ENCODE measurements at regions not wholly inside any gene's neighbourhood (a gene's known extent, or its start where the extent isn't known, plus 50 kb on each side); places are given as distances from the start of the nearest gene placed in this dataset.
"Not testable (repeated sequence)": the region's sequence is repeated elsewhere in the genome, so short reads cannot be mapped to it uniquely, and the experiment has no call there.

- not testable (repeated sequence) for H3K36me3 ChIP-seq (ENCODE audit: insufficient read depth, low read length); H3K4me1 ChIP-seq (ENCODE audit: insufficient read depth, low read length); H3K9ac ChIP-seq (ENCODE audit: low read depth, low read length); H3K9me3 ChIP-seq (ENCODE audit: control insufficient read depth, insufficient read depth, low read length)
These were observed 116.6 kb downstream of the NBPF8 start for GRCh38 chr1:120531455-120531854.

GRCh38 chr1:120534361-120535047, 119.7 kb downstream of the NBPF8 start:
- not testable (repeated sequence) for H3K9me3 ChIP-seq (ENCODE audit: control insufficient read depth, insufficient read depth, low read length); H3K36me3 ChIP-seq (ENCODE audit: insufficient read depth, low read length); H3K9ac ChIP-seq (ENCODE audit: low read depth, low read length); H3K4me1 ChIP-seq (ENCODE audit: insufficient read depth, low read length)

- H3K36me3 ChIP-seq (ENCODE audit: insufficient read depth, low read length); H3K9me3 ChIP-seq (ENCODE audit: control insufficient read depth, insufficient read depth, low read length); H3K4me1 ChIP-seq (ENCODE audit: insufficient read depth, low read length); H3K9ac ChIP-seq (ENCODE audit: low read depth, low read length): not testable (repeated sequence)
These were observed 120.2 kb downstream of the NBPF8 start for GRCh38 chr1:120535052-120535451.

DNA sequence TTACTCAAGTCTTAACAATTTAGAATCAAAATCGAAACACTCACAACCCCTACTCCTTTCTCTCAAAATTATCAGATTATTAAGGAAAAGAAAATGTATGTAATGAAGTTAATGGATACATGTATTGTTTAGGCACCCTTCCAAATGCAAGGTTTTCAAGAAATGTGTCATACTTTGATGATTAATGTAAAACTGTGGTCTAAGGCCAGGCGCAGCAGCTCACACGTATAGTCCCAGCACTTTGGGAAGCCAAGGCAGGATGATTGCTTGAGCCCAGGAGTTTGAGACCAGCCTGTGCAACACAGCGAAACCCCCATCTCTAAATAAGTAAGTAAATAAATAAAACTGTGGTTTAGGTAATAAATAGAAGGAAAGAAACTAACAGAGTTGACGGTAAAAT, 126.6 kb downstream of the NBPF8 start:
- H3K4me1 ChIP-seq (ENCODE audit: insufficient read depth, low read length); H3K9me3 ChIP-seq (ENCODE audit: control insufficient read depth, insufficient read depth, low read length); H3K9ac ChIP-seq (ENCODE audit: low read depth, low read length); H3K36me3 ChIP-seq (ENCODE audit: insufficient read depth, low read length): not testable (repeated sequence)

DNA sequence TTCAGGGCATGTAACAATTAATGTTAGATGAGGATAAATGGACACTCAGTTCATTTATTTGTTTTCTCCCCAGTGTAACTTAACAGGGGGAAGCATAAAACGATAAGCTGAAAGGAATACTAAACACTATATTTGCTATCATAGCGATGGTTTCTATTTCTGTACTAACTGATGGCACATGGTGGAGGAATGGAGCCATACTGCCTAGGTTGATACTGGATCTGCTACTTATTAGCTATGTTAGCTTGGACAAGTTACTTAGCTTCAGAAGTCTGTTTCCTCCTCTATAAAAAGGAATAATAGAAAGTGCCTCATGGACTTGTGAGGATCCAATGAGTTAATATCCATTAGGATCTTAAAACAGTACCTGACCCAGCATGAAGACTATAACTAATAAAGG, 127.5 kb downstream of the NBPF8 start:
- not testable (repeated sequence) for H3K4me1 ChIP-seq (ENCODE audit: insufficient read depth, low read length); H3K9me3 ChIP-seq (ENCODE audit: control insufficient read depth, insufficient read depth, low read length); H3K9ac ChIP-seq (ENCODE audit: low read depth, low read length); H3K36me3 ChIP-seq (ENCODE audit: insufficient read depth, low read length)

- H3K36me3 ChIP-seq (ENCODE audit: insufficient read depth, low read length); H3K4me1 ChIP-seq (ENCODE audit: insufficient read depth, low read length); H3K9ac ChIP-seq (ENCODE audit: low read depth, low read length); H3K9me3 ChIP-seq (ENCODE audit: control insufficient read depth, insufficient read depth, low read length): not testable (repeated sequence)
These were observed 128.1 kb downstream of the NBPF8 start for GRCh38 chr1:120542940-120543339.

- not testable (repeated sequence) for H3K36me3 ChIP-seq (ENCODE audit: insufficient read depth, low read length); H3K9ac ChIP-seq (ENCODE audit: low read depth, low read length); H3K4me1 ChIP-seq (ENCODE audit: insufficient read depth, low read length); H3K9me3 ChIP-seq (ENCODE audit: control insufficient read depth, insufficient read depth, low read length)
These were observed 129.6 kb downstream of the NBPF8 start for GRCh38 chr1:120544434-120544833.

DNA sequence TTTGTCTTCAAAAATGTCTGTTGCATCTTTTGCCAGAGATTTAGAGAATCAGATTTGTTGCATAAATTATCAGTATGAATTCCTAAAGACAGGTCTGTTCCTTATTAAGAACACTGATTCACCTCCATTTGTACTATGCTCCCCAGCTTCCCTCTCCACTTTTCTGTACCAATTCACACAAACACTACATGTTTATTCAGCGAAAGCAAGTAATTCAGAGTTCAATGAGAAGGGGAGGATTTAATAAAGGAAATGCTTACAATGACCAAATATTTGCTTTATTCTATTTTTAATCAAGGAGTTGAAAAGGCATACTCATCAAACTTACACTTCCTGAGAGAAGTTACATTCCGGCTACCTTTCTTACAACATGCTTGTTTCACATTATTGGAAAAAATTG, 135.5 kb downstream of the NBPF8 start:
- H3K9ac ChIP-seq (ENCODE audit: low read depth, low read length); H3K4me1 ChIP-seq (ENCODE audit: insufficient read depth, low read length); H3K36me3 ChIP-seq (ENCODE audit: insufficient read depth, low read length): not testable (repeated sequence)

GRCh38 chr1:120552190-120552589, 137.4 kb downstream of the NBPF8 start:
- H3K36me3 ChIP-seq (ENCODE audit: insufficient read depth, low read length); H3K9me3 ChIP-seq (ENCODE audit: control insufficient read depth, insufficient read depth, low read length); H3K9ac ChIP-seq (ENCODE audit: low read depth, low read length); H3K4me1 ChIP-seq (ENCODE audit: insufficient read depth, low read length): not testable (repeated sequence)

More for the DNA sequence above, 135.5 kb downstream of the NBPF8 start:
- H3K9me3 ChIP-seq (ENCODE audit: control insufficient read depth, insufficient read depth, low read length): not testable (repeated sequence)

DNA sequence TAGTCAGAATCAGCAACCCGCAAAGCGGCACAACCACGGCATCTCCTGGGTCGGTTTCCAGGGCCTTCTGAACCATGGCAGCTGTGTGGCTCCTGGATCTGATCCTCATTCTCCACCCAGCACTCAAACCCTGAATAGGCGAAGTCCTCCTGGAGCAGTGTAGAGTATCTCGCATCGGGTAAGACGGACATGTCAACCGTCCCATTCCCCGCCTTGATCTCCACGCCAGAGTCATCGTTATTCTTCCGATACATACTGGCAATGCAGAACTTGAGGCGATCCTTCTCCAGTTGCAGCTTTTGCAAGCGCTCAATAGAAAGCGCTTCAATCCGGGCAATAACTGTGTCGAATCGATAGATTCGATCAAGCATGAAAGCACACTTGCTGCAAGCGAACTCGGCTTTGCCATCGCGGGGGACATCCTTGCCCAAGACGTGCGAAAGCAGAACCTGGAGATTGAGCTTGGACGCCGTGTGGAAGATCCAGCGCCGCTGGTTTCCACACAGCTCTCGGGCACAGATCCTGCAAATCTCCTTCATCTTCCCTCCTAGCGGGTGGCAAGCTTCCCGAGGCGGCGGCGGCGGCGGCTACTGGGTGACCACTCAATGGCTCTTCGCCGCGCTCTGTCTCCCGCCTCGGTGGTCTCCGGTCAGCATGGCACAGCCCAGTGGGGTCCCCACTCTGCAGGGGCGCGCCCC, 142.9 kb downstream of the NBPF8 start:
- H3K9me3 ChIP-seq (ENCODE audit: control insufficient read depth, insufficient read depth, low read length); H3K36me3 ChIP-seq (ENCODE audit: insufficient read depth, low read length); H3K4me1 ChIP-seq (ENCODE audit: insufficient read depth, low read length): not testable (repeated sequence)
- H3K9ac ChIP-seq (ENCODE audit: low read depth, low read length): peak overlapping the region; percentile 44; the same call in 1 of the 2 replicates

DNA sequence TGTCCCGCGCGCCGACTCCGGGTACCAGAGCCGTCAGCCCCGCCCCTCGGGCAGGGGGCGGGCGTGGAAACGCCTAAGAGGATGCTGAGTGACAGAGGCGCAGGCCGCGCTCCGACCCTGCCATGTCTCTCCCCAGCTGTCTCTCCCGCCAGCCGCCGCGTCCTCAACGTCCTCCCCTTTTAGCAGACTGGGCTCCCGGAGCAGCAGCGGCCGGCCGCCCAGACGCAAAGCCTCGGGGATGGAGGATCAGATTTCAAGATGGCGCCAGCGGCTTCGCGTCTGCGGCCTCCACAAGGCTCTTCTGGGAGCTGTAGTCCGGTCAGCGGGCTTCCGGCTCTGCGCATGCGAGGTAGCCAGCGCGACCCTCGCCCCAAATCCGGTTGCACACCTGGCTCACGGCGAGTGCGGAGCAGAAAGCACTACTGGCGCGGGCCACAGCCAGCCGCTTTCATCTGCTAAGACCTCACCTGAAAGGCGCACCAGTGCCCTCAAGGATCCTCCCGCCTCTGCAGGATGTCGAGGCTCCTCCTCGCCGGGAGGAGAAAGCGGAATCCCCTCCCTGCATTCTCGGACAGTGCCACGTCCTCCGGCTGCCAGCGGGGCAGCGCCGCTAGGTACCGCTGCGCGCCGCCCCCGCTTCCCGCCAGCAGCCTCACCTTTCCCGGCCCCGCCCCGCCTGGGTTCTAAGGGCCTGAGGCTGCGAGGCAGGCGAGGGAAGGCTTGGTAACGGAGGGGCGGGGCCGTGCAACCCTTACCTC, 143.6 kb downstream of the NBPF8 start:
- H3K4me1 ChIP-seq (ENCODE audit: insufficient read depth, low read length); H3K36me3 ChIP-seq (ENCODE audit: insufficient read depth, low read length); H3K9me3 ChIP-seq (ENCODE audit: control insufficient read depth, insufficient read depth, low read length): not testable (repeated sequence)
- peak overlapping the region; percentile 48; the same call in 1 of the 2 replicates for H3K9ac ChIP-seq (ENCODE audit: low read depth, low read length)

DNA sequence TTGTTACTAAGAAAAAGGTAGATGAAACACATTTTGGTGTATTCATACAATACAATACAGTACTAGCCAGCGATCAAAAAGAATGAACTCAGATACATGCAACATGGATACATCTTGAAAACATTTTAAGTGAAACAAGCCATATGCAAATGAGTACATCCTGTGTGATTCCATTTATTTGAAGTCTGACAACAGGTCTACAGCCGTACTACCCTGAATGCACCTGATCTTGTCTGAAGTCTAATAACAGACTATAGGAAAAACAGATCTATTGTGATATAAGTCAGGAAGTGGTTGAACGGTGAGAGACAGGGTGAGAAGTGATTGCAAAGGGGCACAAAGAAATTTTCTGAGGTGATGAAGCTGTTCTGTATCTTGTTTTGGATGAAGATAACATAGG, 146.9 kb downstream of the NBPF8 start:
- not testable (repeated sequence) for H3K4me1 ChIP-seq (ENCODE audit: insufficient read depth, low read length); H3K36me3 ChIP-seq (ENCODE audit: insufficient read depth, low read length)

GRCh38 chr1:120565396-120565795, 150.6 kb downstream of the NBPF8 start:
- not testable (repeated sequence) for H3K9ac ChIP-seq (ENCODE audit: low read depth, low read length); H3K4me1 ChIP-seq (ENCODE audit: insufficient read depth, low read length); H3K36me3 ChIP-seq (ENCODE audit: insufficient read depth, low read length); H3K9me3 ChIP-seq (ENCODE audit: control insufficient read depth, insufficient read depth, low read length)

More for the DNA sequence above, 146.9 kb downstream of the NBPF8 start:
- not testable (repeated sequence) for H3K9me3 ChIP-seq (ENCODE audit: control insufficient read depth, insufficient read depth, low read length); H3K9ac ChIP-seq (ENCODE audit: low read depth, low read length)

DNA sequence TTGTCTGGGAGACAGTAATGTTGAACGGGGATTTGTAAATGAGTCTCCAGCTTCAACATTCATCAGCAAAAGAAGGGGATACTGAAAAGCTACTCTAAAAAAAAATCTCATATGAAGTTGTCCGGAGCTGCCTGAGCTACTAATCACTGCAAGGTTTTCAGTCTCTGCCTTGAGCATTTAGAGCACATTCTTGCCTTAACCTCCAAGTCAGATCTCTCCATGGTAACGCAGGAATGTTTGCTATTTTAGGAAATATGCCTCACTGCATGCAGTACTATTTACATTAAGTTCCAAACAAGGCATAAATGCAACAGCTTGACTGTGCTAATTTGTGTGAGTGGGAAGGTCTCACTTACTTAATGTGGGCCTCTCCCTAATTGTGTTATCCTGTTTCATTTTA, 152.8 kb downstream of the NBPF8 start:
- not testable (repeated sequence) for H3K4me1 ChIP-seq (ENCODE audit: insufficient read depth, low read length); H3K9ac ChIP-seq (ENCODE audit: low read depth, low read length); H3K36me3 ChIP-seq (ENCODE audit: insufficient read depth, low read length); H3K9me3 ChIP-seq (ENCODE audit: control insufficient read depth, insufficient read depth, low read length)

DNA sequence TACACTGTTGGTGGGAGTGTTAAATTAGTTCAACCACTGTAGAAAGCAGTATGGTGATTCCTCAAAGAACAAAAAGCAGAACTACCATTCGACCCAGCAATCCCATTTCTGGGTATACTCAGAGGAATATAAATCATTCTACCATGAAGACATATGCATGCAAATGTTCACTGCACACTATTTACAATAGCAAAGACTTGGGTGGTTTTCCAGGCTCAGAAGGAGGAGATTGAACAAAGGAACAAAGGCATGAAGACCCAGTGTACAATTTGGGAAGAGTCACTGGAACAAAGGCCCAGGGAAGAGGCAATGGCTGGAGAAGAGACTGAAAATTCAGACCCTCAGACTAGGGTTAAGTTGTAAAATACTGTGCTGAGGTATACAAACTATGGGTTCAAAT, 148.5 kb upstream of the NBPF26 start:
- not testable (repeated sequence) for H3K36me3 ChIP-seq (ENCODE audit: insufficient read depth, low read length); H3K9ac ChIP-seq (ENCODE audit: low read depth, low read length); H3K9me3 ChIP-seq (ENCODE audit: control insufficient read depth, insufficient read depth, low read length); H3K4me1 ChIP-seq (ENCODE audit: insufficient read depth, low read length)
